ENCODE measurements at regions not wholly inside any gene's neighbourhood (a gene's known extent, or its start where the extent isn't known, plus 50 kb on each side); places are given as distances from the start of the nearest gene placed in this dataset.
A peak's percentile ranks its signal among the peaks of the same experiment; 100 is the strongest.
"Not testable (repeated sequence)": the region's sequence is repeated elsewhere in the genome, so short reads cannot be mapped to it uniquely, and the experiment has no call there.

DNA sequence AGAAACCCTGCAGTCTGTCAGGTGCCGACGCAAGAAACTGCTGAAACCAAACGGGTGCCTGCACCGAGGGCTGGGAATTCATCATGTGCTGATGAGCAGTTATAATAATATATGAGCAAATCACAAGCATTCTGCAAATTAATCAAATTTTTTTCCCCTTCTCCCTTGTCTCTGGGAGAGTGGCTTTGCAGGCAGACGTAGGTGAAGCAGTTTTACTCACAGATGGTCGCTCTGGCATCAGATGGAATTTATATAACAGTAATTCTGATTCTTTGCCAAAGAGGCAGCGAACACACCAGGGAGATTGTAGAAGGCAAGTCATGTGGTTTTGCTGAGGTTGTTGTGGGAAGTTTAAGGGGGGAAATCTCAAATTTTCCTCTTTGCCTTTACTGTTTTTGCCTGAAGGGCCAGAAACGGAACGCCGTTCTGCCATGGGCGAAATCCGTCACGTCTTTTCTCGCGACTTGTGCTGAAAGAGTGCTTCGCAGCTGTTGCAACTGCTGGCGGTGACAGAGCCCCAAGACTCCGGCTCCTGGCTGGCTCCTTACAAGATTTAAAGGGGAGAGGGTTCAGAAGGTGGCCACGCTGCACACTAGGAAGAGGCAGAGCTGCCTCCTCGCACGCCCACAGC is 320.1 kb downstream of the ZNF536 start:
- DNase-seq = no peak

GRCh38 chr19:30691819-30692166 is 319.6 kb downstream of the ZNF536 start:
- DNase-seq = no peak

DNA sequence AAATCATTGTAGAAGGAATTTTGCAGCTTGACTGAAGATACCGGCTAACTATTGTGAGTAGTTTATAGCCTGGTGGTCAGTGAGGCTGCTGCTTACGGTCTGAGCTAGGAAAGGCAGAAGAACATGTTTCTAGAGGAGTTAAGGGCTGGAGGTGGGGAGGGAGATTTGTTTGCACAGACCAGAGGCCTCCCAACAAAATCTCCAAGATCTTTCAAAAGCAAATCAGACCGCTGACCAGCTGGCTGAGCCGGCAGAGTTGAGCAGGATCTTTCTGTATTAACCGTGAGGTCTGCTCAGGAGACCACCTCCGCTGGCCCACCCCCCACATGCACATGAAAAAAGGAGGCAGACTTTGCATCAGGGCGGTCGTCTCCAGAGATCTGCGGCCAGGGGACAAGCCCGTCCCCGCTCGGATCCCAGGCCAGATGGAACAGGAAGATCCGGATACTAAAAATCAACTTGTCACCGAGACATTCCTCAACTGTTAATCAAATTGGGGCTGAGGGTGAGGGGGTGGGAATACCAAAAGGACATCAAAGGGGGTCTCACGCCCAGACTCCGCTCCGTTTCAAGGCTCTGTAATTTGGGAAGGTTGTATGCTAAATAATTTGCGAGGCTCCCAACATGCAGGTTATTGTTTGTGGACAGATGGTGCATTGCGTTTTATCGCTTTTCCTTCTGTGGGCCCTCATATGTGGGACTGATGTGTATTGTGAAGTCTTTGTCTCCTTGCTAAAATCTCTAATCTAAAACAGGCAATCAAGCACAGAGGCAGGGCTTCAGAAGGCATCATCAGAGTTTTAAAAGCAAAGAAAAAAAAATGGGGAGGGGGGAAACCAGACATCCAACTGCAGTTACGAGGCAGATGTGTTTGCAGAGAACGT is 319.0 kb downstream of the ZNF536 start:
- DNase-seq = no peak

DNA sequence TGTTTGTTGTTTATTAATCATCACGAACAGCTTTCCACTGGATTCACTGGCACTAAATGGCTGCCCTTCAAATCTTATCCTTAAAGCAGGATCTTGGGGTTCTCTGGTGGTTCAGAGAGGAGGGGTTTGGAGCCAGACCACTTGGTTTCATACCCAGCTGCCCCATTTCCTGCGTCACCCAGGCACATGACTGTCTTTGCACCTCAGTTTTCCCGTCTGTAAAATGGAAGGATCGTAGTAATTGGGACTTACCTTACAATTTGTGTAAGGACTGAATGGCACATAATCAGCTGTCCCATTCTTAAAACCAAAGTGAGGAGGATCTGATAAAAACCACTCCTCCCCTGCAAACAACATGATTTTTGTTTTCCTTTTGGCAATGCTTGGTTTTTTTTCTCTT is 318.3 kb downstream of the ZNF536 start:
- DNase-seq = no peak

- DNase-seq = no peak
Observed at GRCh38 chr19:30689474-30689873, 317.3 kb downstream of the ZNF536 start.

- no peak for DNase-seq
Observed at GRCh38 chr19:30688696-30689095, 316.5 kb downstream of the ZNF536 start.

DNA sequence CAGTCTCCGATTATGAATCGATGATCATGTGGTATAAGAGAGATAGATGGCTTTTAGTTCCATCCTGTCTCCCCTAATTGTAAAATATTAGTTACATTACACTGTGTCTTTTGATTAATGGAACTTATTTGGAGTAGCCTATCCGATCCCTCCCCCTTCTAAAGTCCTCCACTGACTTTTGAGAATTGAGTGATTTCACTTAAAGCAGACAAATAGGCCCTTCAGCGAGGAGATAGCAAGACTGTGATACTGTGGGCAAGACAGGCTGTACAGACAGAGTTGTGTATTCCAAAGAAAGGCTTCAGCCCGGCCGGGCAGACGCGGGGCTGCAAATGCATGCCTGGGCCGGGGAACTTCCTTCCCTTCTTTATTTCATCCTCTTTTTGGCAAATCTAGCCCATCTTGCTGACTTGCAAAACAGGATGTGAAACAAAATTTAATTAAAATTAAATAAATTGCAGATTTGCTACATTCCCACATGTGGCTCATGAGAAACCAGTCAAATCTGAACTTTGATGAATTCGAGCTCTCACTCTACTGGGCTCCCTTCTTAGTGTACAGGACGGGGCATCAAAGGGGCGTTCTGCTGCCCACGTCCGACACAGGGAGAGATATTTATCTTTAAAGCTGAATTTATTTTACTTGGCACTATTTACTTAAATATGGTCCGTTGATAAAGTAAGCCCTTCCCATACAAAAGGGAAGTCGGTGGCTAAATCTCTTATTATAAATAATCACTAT is 314.8 kb downstream of the ZNF536 start:
- DNase-seq = no peak

- no peak for DNase-seq
Observed at GRCh38 chr19:30686176-30686820, 314.1 kb downstream of the ZNF536 start.

DNA sequence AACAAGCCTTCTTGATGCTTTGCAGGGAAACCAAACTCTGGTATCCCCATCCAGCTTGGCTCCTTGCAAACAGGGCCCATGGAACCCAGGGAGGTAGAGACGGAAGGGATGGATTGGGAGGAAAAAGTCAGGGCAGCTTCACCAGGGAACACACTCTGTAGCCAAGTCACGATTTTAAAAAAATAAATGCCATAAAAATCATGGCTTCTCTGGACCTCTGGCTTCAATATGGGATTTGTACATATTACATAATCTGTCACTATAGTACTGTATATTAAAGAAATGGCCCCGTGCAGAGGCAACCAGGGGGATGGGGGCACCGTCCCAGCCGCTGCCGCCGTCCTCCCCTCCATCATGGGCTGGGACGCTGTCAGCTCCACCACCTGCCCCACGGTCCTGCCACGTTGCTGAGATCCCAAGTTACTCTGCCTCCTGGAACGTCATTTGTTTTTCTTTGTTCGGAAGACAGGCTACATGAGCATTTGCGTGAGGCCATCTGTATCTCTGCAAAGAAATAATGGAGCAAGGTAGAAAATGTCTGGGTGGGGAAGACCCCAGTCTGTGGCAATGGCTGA is 313.3 kb downstream of the ZNF536 start:
- no peak for DNase-seq

DNA sequence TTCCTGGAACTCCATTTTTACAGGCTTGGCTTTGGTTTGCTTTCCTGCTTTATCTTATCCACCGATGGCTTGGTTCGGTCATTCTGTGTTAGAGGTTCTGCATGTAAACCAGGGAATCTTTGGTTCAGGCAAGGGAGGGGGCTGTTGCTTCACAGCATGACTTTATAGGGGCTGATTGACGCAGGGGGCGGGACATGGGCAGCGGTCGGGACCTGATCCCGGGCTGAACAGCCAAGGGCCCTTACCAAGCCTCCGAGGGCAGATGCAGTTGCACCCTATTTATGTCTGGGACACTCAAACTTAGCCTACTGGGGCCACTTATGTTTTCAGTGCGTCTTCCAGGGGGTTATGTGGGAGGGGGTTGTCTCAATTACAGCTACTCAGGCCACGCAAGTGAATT is 312.4 kb downstream of the ZNF536 start:
- no peak for DNase-seq

GRCh38 chr19:30682999-30683536 is 310.9 kb downstream of the ZNF536 start:
- DNase-seq = peak; percentile 50

GRCh38 chr19:30682146-30682998 is 310.2 kb downstream of the ZNF536 start:
- DNase-seq = no peak

DNA sequence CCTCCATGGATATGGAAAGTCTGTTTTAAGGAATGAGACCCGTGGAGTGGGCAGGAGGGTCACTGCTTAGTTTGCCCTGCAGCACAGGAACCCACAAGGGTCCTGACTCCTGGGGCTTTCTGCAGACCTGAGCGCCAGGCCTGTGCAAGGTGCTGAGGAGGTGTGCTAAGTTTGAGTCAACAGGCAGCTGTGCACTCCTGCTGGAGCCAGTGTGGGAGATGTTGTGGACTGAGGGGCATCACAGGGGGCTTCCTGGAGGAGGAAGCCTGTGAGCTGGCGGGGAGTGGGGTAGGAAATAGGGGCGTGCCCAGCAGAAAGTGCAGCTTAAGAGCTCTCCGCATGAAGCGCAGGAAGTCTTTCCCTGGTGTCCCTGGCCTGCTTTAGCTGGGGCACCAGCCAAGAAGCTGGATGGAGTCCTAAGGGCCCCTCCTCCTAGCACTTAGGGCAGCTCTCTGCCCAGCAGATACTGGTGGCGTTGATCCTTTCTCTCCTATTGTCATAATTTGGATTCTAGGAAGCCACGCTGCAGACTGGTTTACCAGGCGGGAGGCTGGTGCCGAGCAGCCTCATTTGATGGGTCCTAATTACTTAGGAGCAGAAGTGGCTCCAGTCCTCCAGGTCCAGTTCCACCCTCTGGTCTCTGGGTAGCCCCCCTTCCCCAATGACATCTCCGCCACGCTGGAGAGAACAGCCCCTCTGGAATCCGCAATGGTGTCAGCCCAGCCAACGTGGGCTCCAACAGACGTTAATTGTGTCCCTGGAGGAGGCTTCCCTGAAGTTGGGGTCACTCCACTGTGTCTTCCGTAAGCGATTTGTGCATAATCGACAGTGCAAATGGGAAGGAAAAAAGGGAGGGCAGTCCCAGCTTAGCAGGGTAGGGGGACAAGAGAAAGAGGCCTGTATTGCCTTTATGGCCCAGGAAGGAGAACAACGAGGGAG is 309.2 kb downstream of the ZNF536 start:
- no peak for DNase-seq

DNA sequence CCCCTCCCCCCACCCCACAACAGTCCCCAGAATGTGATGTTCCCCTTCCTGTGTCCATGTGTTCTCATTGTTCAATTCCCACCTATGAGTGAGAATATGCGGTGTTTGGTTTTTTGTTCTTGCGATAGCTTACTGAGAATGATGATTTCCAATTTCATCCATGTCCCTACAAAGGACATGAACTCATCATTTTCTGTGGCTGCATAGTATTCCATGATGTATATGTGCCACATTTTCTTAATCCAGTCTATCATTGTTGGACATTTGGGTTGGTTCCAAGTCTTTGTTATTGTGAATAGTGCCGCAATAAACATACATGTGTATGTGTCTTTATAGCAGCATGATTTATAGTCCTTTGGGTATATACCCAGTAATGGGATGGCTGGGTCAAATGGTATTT is 308.2 kb downstream of the ZNF536 start:
- not testable (repeated sequence) for DNase-seq

- DNase-seq = no peak
Observed at GRCh38 chr19:30679789-30680188, 307.6 kb downstream of the ZNF536 start.

DNA sequence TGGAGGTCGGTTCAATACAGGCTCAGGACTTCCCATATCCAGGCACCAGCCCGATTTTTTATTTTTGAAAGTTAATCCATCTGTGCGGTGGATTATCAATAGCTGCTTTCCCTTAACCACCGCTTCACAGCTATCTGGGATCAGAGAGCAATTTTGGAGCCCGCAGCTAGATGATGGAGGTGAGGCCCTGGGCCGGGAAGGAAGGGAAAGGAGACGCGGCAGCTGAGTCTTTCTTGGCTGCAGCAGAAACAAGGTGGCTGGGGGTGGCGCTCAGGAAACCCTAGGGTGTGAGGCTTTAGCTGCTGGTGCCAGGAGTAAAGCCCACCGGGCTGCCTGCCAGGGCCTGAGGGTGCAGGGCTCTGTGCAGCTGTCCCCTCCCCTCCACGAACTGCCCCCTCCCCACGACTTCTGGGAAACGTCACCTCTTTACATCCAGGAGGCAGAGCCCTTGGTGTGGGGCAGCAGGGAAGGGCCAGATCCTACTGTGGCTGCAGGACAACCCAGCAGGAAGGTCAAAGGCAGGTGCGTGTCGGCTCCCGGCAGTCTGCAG is 307.0 kb downstream of the ZNF536 start:
- DNase-seq = no peak

GRCh38 chr19:30678168-30678567 is 306.0 kb downstream of the ZNF536 start:
- DNase-seq = no peak

DNA sequence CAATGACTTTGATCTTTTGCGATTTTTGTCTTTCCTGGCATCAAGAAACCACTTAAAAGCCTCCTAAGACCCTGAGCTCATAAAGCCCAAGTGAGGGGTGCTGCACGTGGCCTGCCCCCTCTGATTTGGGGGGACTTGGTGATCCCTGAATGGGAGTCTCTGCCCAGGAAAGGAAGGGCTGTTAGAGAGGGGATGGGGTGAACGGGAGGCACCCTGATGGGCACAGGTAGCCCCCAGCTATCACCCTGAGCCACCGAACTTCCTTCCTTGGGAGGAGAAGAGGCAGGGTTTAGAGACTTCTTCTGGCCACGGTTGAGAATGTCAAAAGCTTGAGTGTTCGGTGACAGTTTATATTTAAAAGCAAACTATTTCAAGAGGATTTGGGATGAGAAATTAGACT is 305.5 kb downstream of the ZNF536 start:
- no peak for DNase-seq

DNA sequence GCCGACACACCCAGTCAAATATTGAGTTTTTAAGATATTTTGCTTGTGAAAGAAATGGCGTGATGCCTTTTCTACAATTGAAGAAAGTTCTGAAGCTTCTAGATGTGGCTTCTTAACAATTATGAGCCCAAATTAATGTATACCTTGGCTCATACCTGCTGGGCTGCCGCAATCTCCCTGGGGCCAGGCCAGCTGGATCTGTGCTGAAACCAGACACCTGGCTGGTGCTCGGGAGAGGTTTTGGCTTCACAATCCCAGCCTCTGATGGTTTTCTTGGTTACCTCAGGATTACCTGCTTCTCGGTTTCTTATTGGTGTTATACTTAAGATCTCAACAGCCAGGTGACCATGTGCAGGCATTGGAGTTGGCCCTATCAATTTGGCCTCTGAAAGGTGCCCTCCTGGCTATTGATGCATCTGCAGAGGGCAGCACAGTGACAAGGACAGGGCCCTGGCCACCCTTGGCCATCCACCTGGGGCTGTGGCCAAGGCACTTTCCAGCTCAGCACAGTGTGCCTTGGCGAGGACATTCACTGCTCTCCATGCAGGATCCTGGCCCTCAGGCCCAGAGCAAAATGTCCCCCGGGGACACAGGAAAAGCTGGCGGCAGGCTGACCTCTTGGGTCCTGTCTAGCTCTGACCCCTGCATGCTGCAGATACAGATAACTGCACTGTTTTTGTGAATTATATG is 305.0 kb downstream of the ZNF536 start:
- DNase-seq = no peak

DNA sequence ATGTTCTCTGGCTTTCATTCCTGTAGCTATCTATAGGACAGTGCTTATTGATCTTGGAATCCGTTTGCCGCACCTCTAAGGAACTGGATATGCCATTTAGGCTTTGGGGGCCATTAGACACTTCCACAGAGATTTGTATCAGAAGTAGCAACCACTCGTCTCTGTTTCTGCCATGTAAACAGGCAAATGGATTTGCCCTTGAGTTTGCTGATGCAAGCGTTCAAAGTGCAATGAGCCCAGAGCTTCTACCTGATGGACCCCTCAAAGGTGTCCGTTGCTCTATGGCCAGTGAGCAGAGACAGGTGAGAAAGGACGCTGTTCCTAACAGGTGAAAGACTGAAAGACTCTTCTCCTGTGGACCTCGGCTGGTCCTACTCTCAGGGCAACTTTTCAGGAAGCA is 302.9 kb downstream of the ZNF536 start:
- DNase-seq = no peak

All from activated naive CD4-positive, alpha-beta T cell treated with anti-CD3 and anti-CD28 coated beads, Interleukin-2, amount 50 U/mL, for 16 hours (primary cell).